Activated CD4-positive, alpha-beta memory T cell treated with anti-CD3 and anti-CD28 coated beads for 36 hours (primary cell): ENCODE measurements at regions not wholly inside any gene's neighbourhood (a gene's known extent, or its start where the extent isn't known, plus 50 kb on each side); places are given as distances from the start of the nearest gene placed in this dataset.

Experiments used
- CTCF ChIA-PET: fragments of 350-600 bp; sonication (Branson Sonifier 250); formaldehyde crosslinking; loops from one replicate; lab custom pipeline; 2021; ENCODE audit warnings: antibody characterized with exemption, inconsistent platforms; lab: Charles Lee
- POLR2A ChIA-PET: fragments of 350-600 bp; sonication (Branson Sonifier 250); formaldehyde crosslinking; loops from one replicate; lab custom pipeline; 2021; ENCODE audit warnings: antibody characterized with exemption; lab: Charles Lee
- DNase-seq: peaks from one replicate; pipeline ENCODE4 v3.0.0-alpha.2; 2020
- H3K27ac Mint-ChIP-seq: one replicate; pipeline ENCODE4 v1.8.0; 2021; ENCODE audit warnings: mixed read lengths
- H3K27me3 Mint-ChIP-seq: one replicate; pipeline ENCODE4 v1.8.0; 2021; ENCODE audit warnings: mixed read lengths
- H3K36me3 Mint-ChIP-seq: one replicate; pipeline ENCODE4 v1.8.0; 2021; ENCODE audit warnings: mixed read lengths
- H3K4me1 Mint-ChIP-seq: one replicate; pipeline ENCODE4 v1.8.0; 2021; ENCODE audit warnings: low read depth, mixed read lengths
- H3K4me3 Mint-ChIP-seq: one replicate; pipeline ENCODE4 v1.8.0; 2021; ENCODE audit warnings: mild to moderate bottlenecking, mixed read lengths
- H3K9me3 Mint-ChIP-seq: one replicate; pipeline ENCODE4 v1.8.0; 2021; ENCODE audit warnings: mixed read lengths
- intact Hi-C: fragments of 100-400 bp; cut with micrococcal nuclease; formaldehyde crosslinking; loops from one replicate; pipeline ENCODE4 v1.15.1; 2023

DNA sequence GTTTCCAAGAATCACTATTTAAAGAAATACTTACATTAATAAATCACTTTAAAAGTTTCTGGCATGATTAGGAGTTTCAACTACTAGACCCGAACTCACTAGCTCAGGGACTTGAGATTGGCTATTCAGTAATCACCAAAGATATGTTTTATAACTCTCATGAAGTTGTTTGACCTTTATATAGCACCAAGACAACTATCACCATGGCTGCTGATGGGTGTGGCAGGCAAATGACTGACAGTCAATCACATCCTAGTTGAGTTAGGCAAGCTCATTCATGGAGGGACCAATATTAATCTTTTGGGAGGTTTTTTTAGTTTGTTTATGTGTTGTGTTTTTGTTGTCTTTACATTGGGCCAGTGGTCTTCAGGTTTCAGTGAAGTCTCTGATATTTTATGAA, 376.3 kb upstream of the C1orf87 start:
- no peaks in the 10 kb centered on the region for H3K36me3 Mint-ChIP-seq
- intact Hi-C loops: no loop called here
- no peak overlapping the region for H3K27ac Mint-ChIP-seq
- no peaks in the 10 kb centered on the region for H3K4me1 Mint-ChIP-seq
- POLR2A ChIA-PET: no interaction called here
- CTCF ChIA-PET: interaction anchor here (0.6 kb wide), 1 partner anchor 1682 kb away, joined by 3 read pairs; no protein-coding TSS in a partner anchor
- H3K4me3 Mint-ChIP-seq: no peak overlapping the region
- no peak for DNase-seq
- H3K27me3 Mint-ChIP-seq: no peaks in the 10 kb centered on the region
- peaks cover 2% of the 10 kb centered on the region for H3K9me3 Mint-ChIP-seq

DNA sequence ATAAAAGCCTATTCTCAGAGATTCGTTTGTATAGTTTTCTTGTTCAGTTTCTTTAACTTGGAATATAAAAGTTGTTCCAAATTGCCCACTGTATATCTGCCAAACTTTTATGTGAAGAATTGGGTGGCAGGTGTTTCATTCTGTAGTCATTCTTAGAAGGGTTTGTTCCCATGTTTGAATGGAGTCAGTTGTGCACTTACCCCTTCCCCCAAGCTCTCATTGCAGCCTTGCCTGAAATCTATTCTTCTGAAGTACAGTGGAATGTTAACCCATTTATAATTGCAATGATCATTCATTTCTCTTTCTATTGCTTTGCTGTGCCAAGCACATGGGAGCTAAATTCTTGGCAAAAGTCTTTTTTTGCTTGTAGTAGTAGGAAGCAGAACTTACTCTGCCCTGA, 375.3 kb upstream of the C1orf87 start:
- peaks cover 2% of the 10 kb centered on the region for H3K9me3 Mint-ChIP-seq
- intact Hi-C loops: no loop called here
- H3K36me3 Mint-ChIP-seq: no peaks in the 10 kb centered on the region
- no peak overlapping the region for H3K4me3 Mint-ChIP-seq
- no peak for DNase-seq
- no peaks in the 10 kb centered on the region for H3K27me3 Mint-ChIP-seq
- POLR2A ChIA-PET: no interaction called here
- H3K27ac Mint-ChIP-seq: no peak overlapping the region
- CTCF ChIA-PET: no interaction called here
- H3K4me1 Mint-ChIP-seq: no peaks in the 10 kb centered on the region

DNA sequence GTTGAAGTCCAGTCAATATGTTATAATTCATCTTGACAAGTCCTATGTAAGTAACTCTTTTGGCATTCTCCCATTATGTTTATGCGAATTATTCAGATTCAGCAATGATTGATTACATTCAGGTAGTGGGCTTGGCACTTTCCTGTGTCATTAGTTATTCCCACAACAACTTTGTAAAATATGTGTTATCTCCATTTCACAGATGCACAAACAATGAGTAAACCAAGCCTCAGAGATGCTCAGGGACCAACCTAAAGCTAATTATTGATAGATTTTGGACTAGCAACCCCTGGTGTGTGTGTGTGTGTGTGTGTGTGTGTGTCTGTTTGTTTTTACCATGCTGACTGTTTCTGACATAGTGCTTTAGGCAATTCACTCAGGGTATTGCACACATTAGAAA, 371.1 kb upstream of the C1orf87 start:
- Mint-ChIP-seq H3K27me3 (no peaks in the 10 kb centered on the region), H3K4me1 (no peaks in the 10 kb centered on the region), H3K36me3 (no peaks in the 10 kb centered on the region), H3K4me3 (no peak overlapping the region), H3K27ac (no peak overlapping the region), H3K9me3 (peaks cover 4% of the 10 kb centered on the region)
- ChIA-PET POLR2A (no interaction called here), CTCF (no interaction called here)
- no peak for DNase-seq
- intact Hi-C loops: no loop called here

DNA sequence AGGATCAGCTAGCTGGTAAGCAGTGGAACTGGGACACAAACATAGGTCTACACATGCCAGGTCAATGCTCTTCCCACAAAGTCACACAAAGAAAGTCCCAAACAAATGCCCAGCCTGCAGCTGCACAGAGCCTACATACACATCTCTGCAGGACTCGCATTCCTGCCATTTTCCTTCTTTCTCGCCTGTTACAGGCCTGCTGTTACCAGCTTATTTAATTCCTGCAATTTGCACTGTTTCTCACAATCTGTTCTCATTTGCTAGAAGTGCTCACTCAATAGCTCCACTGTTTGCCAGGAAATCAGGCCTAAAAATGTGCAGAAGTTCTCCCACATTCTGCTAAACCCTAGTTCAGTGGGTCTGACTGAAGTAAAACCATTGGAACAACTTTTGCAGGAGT, 362.6 kb upstream of the C1orf87 start:
- no peaks in the 10 kb centered on the region for H3K4me1 Mint-ChIP-seq
- no peak overlapping the region for H3K27ac Mint-ChIP-seq
- intact Hi-C loops: no loop called here
- peaks cover 13% of the 10 kb centered on the region for H3K9me3 Mint-ChIP-seq
- ChIA-PET POLR2A (no interaction called here), CTCF (no interaction called here)
- no peak overlapping the region for H3K4me3 Mint-ChIP-seq
- no peaks in the 10 kb centered on the region for H3K27me3 Mint-ChIP-seq
- no peaks in the 10 kb centered on the region for H3K36me3 Mint-ChIP-seq
- DNase-seq: no peak

DNA sequence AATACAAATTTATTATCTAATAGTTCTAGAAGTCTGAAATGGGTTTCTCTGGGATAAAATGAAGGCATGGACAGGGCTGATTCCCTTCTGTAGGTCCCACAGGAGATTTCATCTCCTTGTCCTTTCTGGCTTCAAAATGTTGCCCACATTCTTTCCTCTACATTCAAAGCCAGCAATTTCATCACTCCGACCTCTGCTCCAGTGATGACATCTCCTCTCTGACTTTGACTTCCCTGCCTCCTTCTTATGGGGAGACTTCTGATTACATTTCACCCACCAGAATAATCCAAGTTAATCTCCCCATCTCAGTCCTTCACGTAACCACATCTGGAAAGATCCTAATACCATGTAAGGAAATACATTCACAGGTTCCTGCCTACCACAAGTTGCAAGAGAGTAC, 358.0 kb upstream of the C1orf87 start:
- POLR2A ChIA-PET: no interaction called here
- Mint-ChIP-seq H3K27ac (no peak overlapping the region), H3K27me3 (no peaks in the 10 kb centered on the region), H3K4me3 (no peak overlapping the region), H3K4me1 (no peaks in the 10 kb centered on the region), H3K36me3 (no peaks in the 10 kb centered on the region), H3K9me3 (peaks cover 13% of the 10 kb centered on the region)
- intact Hi-C loops: no loop called here
- DNase-seq: no peak
- CTCF ChIA-PET: no interaction called here

DNA sequence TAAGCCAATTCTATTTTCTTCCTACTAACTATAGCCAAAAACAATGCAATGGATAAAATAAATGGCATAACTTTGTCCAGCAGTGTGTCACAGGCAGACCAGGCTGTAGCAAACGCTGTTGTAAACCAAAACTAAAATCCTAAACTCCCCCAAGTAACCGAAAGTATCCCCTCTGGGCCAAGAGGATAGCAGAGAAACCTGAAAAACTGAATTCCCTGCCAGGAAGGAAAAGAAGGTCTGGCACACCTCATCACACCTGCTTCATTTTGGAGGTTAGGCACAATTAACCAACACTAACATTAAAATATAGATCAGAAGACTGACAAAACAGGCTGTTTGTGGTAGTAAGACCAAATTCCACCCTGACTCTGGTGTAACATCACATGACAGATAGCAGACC, 356.8 kb upstream of the C1orf87 start:
- H3K27me3 Mint-ChIP-seq: no peaks in the 10 kb centered on the region
- no peak overlapping the region for H3K4me3 Mint-ChIP-seq
- no peak overlapping the region for H3K27ac Mint-ChIP-seq
- intact Hi-C loops: no loop called here
- POLR2A ChIA-PET: no interaction called here
- no peak for DNase-seq
- H3K36me3 Mint-ChIP-seq: no peaks in the 10 kb centered on the region
- peaks cover 13% of the 10 kb centered on the region for H3K9me3 Mint-ChIP-seq
- H3K4me1 Mint-ChIP-seq: no peaks in the 10 kb centered on the region
- CTCF ChIA-PET: no interaction called here

DNA sequence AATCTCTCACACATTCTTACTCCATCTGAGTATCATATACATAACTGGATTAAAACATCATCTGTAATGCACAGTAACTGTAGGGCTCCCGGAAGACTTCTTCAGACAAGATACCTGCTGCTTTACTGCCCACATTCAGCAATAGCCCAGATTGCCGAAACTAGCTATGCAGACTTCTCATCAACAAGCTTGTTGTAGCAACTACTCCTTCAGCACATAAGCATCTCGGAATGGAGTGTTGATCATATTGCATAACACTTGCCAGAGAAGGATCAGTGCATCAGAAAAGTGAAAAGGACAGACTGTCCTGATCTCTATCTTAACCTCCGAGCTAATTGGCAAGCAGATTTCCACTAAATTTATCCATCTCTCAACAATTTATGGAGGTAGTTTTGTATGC, 354.6 kb upstream of the C1orf87 start:
- peaks cover 6% of the 10 kb centered on the region for H3K9me3 Mint-ChIP-seq
- no peak overlapping the region for H3K27ac Mint-ChIP-seq
- no peaks in the 10 kb centered on the region for H3K27me3 Mint-ChIP-seq
- H3K4me1 Mint-ChIP-seq: no peaks in the 10 kb centered on the region
- intact Hi-C loops: no loop called here
- no peak for DNase-seq
- no peaks in the 10 kb centered on the region for H3K36me3 Mint-ChIP-seq
- H3K4me3 Mint-ChIP-seq: no peak overlapping the region
- ChIA-PET CTCF (interaction anchor here (0.6 kb wide), 1 partner anchor 15 kb away, joined by 3 read pairs; no protein-coding TSS in a partner anchor), POLR2A (no interaction called here)

DNA sequence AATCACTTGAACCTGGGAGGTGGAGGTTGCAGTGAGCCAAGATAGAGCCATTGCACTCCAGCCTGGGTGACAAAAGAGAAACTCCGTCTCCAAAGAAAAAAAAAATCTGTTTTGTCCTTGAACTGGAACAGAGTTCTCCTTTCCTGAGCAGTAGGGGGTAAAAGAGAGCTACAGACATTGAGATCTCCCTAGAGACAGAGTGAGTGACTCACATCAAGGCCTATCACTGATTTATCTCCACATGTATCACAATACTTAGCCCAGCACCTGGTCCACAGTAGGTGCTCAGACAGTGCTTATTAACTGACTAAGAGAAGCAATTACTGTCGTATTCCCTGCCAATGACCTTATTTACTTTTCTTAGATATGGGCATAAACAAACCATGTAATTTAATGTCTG, 354.1 kb upstream of the C1orf87 start:
- H3K36me3 Mint-ChIP-seq: no peaks in the 10 kb centered on the region
- DNase-seq: no peak
- POLR2A ChIA-PET: no interaction called here
- intact Hi-C loops: no loop called here
- peaks cover 4% of the 10 kb centered on the region for H3K9me3 Mint-ChIP-seq
- CTCF ChIA-PET: interaction anchor here (0.6 kb wide), 1 partner anchor 15 kb away, joined by 3 read pairs; no protein-coding TSS in a partner anchor
- no peaks in the 10 kb centered on the region for H3K27me3 Mint-ChIP-seq
- no peak overlapping the region for H3K27ac Mint-ChIP-seq
- H3K4me1 Mint-ChIP-seq: no peaks in the 10 kb centered on the region
- no peak overlapping the region for H3K4me3 Mint-ChIP-seq

DNA sequence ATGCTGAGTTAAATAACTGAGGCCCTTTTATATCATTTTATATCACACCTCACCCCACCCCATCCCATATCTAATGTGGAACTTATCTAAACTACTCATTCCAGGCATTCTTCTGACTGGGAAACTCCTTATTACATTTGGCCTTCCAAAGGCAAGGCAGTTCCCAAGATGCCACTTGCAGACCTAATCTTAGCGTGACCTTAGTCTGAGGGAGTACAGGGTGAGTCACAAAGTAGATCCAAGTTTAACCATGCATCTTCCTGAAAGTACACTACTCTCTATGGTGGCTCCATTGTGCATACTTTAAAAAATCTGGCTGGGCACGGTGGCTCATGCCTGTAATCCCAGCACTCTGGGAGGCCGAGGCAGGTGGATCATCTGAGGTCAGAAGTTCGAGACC, 353.6 kb upstream of the C1orf87 start:
- ChIA-PET POLR2A (no interaction called here), CTCF (no interaction called here)
- no peaks in the 10 kb centered on the region for H3K4me1 Mint-ChIP-seq
- peaks cover 4% of the 10 kb centered on the region for H3K9me3 Mint-ChIP-seq
- no peak overlapping the region for H3K4me3 Mint-ChIP-seq
- DNase-seq: no peak
- H3K36me3 Mint-ChIP-seq: no peaks in the 10 kb centered on the region
- intact Hi-C loops: no loop called here
- H3K27ac Mint-ChIP-seq: no peak overlapping the region
- no peaks in the 10 kb centered on the region for H3K27me3 Mint-ChIP-seq

DNA sequence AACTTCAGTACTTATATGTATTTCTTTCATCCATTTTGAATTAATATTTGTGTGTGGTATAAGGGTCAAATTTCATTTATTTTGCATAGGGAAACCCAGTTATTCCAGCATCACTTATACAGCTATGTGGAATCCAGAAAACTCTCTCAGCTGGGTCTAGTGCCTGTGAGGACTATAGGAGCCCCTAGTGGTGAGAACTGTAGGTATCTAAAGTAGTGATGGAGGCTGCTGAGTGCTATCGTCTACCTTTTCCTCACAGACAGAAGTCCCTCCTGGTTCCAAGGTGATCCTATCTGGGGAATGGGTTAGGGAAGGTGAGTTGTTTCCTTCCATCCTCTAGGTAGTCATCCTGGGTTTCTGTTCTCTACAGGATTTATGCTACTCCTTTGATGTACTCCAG, 352.0 kb upstream of the C1orf87 start:
- Mint-ChIP-seq H3K4me3 (no peak overlapping the region), H3K9me3 (peaks cover 4% of the 10 kb centered on the region), H3K27me3 (no peaks in the 10 kb centered on the region), H3K36me3 (no peaks in the 10 kb centered on the region), H3K4me1 (no peaks in the 10 kb centered on the region), H3K27ac (no peak overlapping the region)
- DNase-seq: no peak
- intact Hi-C loops: no loop called here
- ChIA-PET POLR2A (interaction anchor here (0.6 kb wide), 1 partner anchor 304 kb away, joined by 3 read pairs; no protein-coding TSS in a partner anchor), CTCF (interaction anchor here (1.0 kb wide), 1 partner anchor 51 kb away, joined by 3 read pairs; no protein-coding TSS in a partner anchor)

DNA sequence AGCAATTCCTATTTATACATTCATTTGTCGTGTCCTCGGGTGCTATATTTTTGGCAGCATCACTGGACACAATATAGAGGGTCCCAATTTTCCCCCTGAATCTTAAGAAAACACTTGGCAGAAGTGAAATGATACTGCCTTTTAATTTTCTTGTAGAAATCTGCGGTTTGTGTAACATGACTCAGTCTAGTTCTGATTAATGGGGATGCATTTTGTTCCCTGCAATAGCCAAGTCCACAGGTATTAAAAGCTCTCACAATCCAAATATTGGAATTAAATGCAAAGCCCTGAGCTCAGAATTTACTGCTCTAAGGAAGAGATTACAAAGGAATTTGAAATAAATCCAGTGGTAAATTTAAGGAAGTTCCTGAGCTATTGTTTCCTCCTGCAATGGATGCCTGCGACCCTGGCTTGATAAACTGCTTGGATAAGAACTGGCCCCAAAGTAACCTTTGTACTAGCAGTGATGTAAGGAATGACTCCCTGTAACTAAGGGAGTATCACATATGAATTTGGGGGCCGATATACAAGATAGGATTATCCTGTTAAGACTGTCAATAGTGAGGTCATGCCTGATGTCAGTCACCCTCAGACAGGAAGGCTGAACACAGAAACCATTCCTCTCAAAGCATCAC, 349.7 kb upstream of the C1orf87 start:
- intact Hi-C loops: no loop called here
- ChIA-PET POLR2A (no interaction called here), CTCF (no interaction called here)
- DNase-seq: no peak
- Mint-ChIP-seq H3K4me1 (no peaks in the 10 kb centered on the region), H3K4me3 (no peak overlapping the region), H3K27me3 (no peaks in the 10 kb centered on the region), H3K27ac (no peak overlapping the region), H3K36me3 (no peaks in the 10 kb centered on the region), H3K9me3 (peaks cover 2% of the 10 kb centered on the region)

DNA sequence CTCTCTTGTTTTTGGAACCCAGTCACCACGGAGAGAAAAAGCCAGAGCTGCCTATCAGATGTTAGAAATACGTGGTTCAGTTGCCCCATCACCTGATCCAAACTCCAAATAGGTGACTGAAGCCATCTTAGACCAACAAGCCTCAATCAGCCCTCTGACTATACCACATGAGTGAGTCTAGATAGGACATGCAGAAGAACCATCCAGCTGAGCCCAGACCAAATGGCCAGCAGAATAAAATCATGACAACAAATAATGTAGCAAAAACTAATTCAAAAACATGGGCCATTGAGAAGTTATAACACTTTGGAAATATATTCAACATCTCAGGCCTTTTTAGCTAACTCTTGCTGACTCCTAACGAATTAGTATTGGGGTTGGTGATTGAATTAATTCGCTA, 348.4 kb upstream of the C1orf87 start:
- no peak overlapping the region for H3K4me3 Mint-ChIP-seq
- CTCF ChIA-PET: no interaction called here

DNA sequence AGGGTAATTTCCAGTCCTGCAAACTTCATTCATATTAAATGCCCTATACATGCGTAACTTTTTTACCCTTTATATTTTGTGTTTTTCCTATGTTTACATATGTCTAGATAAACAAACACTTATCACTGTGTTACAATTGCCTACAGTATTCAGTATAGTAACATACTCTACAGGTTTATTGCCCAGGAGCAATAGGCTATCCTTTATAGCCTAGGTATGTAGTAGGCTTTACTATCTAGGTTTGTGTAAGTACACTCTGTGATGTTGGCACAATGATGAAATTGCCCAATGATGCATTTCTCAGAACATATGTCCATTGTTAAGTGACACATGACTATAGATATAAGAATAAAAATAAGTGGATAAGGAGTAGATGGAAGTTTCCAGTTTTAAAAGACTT, 345.5 kb upstream of the C1orf87 start:
- Mint-ChIP-seq H3K27me3 (no peaks in the 10 kb centered on the region), H3K27ac (no peak overlapping the region), H3K4me1 (no peaks in the 10 kb centered on the region), H3K36me3 (no peaks in the 10 kb centered on the region), H3K9me3 (peaks cover 4% of the 10 kb centered on the region), H3K4me3 (no peak overlapping the region)
- intact Hi-C loops: no loop called here
- DNase-seq: no peak
- POLR2A ChIA-PET: no interaction called here
- CTCF ChIA-PET: no interaction called here

More for the DNA sequence above, 348.4 kb upstream of the C1orf87 start:
- intact Hi-C loops: no loop called here
- no peaks in the 10 kb centered on the region for H3K4me1 Mint-ChIP-seq
- DNase-seq: no peak
- H3K27me3 Mint-ChIP-seq: no peaks in the 10 kb centered on the region
- peaks cover 2% of the 10 kb centered on the region for H3K9me3 Mint-ChIP-seq
- no peaks in the 10 kb centered on the region for H3K36me3 Mint-ChIP-seq
- H3K27ac Mint-ChIP-seq: no peak overlapping the region
- POLR2A ChIA-PET: no interaction called here
